Activated naive CD4-positive, alpha-beta T cell treated with anti-CD3 and anti-CD28 coated beads, Interleukin-2, amount 50 U/mL, for 16 hours (primary cell): ENCODE measurements at regions not wholly inside any gene's neighbourhood (a gene's known extent, or its start where the extent isn't known, plus 50 kb on each side); places are given as distances from the start of the nearest gene placed in this dataset.
"Not testable (repeated sequence)": the region's sequence is repeated elsewhere in the genome, so short reads cannot be mapped to it uniquely, and the experiment has no call there.

Experiments used
- DNase-seq: peaks from one replicate; pipeline ENCODE4 v3.0.0-alpha.2; 2020

- DNase-seq: no peak
These were observed 367.8 kb upstream of the SLC7A11 start for GRCh38 chr4:138609943-138610350.

- DNase-seq: no peak
These were observed 362.4 kb upstream of the SLC7A11 start for GRCh38 chr4:138604556-138604955.

GRCh38 chr4:138602664-138603063 is 360.5 kb upstream of the SLC7A11 start:
- DNase-seq: no peak

GRCh38 chr4:138599965-138600364 is 357.8 kb upstream of the SLC7A11 start:
- DNase-seq: no peak

DNA sequence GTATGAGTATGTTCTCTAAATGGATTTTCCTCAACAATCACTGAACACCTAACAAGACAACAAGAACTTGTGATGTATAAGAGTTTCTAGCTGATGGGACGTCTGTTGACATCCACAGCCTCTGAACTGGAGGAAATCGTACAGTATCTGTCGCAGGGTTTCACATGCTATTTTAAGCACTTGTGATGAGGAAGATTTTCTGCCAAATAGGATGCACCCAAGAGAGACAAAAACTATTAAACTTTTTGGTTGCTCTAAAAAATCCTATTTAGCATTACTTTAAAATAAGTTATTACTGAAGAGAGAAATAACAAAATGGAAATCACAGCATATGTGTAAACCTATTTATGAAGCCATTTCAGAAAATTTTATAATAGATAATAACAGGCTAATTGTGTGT is 356.1 kb upstream of the SLC7A11 start:
- DNase-seq: no peak

- no peak for DNase-seq
These were observed 354.7 kb upstream of the SLC7A11 start for GRCh38 chr4:138596896-138597295.

- DNase-seq: no peak
These were observed 353.7 kb upstream of the SLC7A11 start for GRCh38 chr4:138595731-138596460.

- no peak for DNase-seq
These were observed 353.0 kb upstream of the SLC7A11 start for GRCh38 chr4:138595171-138595570.

DNA sequence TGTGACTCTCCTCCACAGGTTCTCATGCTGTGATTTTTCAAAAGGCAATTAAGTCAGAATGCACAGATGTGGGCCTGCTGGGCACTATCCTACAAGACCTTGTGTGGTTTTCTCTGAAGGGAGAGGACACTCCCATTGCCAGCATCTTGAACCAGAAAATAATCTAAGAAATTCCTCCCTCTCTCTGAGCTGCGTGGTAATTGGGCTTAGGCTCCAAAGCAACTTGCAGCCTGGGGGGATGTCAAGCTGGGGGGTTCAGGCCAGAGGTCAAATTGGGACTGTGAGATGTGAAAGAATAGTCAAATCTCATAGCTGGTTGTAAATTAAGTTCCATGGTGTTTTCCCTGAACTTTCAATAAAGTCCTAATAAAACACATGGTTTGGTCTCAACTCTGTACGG is 350.6 kb upstream of the SLC7A11 start:
- DNase-seq: no peak

GRCh38 chr4:138591808-138592207 is 349.7 kb upstream of the SLC7A11 start:
- DNase-seq: no peak

- no peak for DNase-seq
These were observed 346.4 kb upstream of the SLC7A11 start for GRCh38 chr4:138588501-138588900.

DNA sequence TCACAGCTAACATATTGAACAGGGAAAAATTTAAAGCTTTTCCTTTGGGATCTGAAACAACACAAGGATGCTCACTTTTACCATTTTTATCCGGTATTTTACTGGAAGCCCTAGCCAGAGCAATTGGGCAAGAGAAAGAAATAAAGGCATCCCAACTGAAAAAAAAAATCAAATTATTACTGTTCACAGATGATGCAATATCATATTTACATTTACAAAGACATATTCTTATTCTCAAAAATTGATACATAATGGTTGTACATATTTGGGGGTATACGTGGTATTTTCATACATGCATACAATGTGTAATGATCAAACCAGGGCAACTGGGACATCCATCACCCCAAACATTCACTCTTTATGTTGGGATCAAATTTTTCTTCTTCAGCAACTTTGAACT is 337.0 kb upstream of the SLC7A11 start:
- no peak for DNase-seq

DNA sequence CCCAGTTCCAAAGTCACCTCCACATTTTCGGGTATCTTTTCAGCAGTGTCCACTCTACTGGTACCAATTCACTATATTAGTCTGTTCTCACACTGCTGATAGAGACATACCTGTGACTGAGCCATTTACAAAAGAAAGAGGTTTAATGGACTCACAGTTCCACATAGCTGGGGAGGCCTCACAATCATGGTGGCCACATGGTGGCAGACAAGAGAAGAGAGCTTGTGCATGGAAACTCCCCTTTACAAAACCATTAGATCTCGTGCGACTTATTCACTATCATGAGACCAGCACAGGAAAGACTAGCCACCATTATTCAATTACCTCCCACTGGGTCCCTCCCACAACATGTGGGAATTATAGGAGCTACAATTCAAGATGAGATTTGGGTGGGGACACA is 335.7 kb upstream of the SLC7A11 start:
- not testable (repeated sequence) for DNase-seq

DNA sequence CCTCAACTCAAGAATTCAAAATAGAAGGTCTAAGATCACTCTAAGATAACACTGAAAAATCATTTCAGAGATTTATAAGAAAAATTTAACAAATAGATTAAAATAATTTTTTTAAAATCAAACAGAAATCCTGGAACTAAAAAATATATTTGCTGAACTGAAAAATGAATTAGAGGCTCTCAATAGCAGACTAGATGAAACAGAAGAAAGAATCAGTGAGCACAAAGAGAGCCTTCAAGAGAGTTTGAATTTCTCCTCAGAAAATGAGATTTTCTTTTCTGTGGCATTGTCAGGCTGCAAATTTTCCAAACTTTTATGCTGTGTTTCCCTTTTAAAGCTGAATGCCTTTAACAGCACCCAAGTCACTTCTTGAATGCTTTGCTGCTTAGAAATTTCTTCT is 335.0 kb upstream of the SLC7A11 start:
- DNase-seq: no peak

- no peak for DNase-seq
These were observed 334.5 kb upstream of the SLC7A11 start for GRCh38 chr4:138576684-138577083.

DNA sequence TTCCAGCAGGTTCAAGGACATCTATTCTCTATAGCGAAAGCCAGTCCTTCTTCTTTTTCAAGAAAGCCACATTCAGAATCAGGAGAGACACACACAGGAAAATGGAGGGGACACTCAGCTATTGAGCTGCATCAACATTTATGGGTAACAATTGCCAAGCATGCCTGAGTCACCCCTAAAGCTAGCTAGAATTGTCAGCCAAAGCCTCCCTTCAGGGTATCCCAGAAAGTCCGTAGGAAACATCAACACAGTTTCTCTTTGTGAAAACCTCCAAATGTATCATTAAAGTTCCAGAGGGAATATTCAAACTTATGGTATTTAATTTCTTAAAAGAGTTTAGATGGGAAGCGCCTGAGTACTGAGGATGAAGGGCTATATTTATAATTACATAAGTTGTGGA is 331.1 kb upstream of the SLC7A11 start:
- no peak for DNase-seq

- DNase-seq: no peak
These were observed 329.9 kb upstream of the SLC7A11 start for GRCh38 chr4:138572007-138572406.

- DNase-seq: no peak
These were observed 325.5 kb upstream of the SLC7A11 start for GRCh38 chr4:138567696-138568095.

- DNase-seq: no peak
These were observed 323.4 kb upstream of the SLC7A11 start for GRCh38 chr4:138565576-138565975.

- DNase-seq: no peak
These were observed 320.4 kb upstream of the SLC7A11 start for GRCh38 chr4:138562544-138562991.

DNA sequence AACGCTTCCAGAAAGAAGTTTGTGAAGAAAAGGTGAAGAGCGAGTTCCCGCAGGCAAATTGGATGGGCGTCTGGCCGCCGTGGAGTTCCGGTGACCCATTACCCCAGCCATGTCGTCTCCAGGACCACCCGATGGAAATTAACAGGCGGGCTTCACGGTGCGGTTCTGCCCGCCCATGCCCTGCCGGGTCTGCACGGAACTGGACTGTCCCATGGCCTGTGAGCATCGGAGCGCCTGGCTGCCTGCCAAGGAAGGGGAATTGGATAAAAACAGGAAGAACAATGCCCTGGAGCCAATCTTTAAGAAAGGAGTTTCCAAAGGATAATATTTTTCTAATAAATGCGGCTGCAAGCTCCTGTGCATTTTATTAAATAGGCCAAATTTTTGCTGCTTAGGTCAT is 319.8 kb upstream of the SLC7A11 start:
- DNase-seq: no peak

GRCh38 chr4:138561276-138561880 is 319.2 kb upstream of the SLC7A11 start:
- no peak for DNase-seq

GRCh38 chr4:138560448-138560847 is 318.3 kb upstream of the SLC7A11 start:
- no peak for DNase-seq

DNA sequence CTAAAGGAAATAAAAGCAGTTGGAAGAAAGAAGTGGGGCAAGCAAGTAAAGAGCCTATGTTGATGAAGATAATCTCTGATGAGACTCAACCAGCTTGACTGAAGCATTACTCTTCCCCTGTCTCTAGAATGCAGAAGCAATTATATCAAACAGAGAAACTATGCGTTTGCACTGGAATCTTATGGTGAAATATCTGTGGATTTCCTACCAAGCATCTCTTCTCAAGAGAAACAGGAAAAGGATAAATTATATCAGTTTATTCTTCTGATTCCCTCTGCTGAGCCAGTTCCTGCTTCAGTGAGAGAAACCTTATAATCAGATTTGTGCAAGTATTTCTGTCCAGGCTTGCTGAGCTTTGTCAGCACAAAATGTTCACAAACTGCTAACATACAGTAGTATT is 316.7 kb upstream of the SLC7A11 start:
- no peak for DNase-seq

GRCh38 chr4:138555584-138555983 is 313.4 kb upstream of the SLC7A11 start:
- no peak for DNase-seq
